GM12873 (cell line): ENCODE measurements at regions not wholly inside any gene's neighbourhood (a gene's known extent, or its start where the extent isn't known, plus 50 kb on each side); places are given as distances from the start of the nearest gene placed in this dataset.

Source experiments
- TF ChIP-seq, protein P1 (sequence below): IDR thresholded peaks from 2 replicates; pipeline ENCODE4 v1.5.1; 2012; ENCODE audit warnings: low read depth, mild to moderate bottlenecking, moderate library complexity, low read length, control low read depth; ENCODE audit not compliant: insufficient read depth; ENCODE audit errors: missing control alignments

DNA sequence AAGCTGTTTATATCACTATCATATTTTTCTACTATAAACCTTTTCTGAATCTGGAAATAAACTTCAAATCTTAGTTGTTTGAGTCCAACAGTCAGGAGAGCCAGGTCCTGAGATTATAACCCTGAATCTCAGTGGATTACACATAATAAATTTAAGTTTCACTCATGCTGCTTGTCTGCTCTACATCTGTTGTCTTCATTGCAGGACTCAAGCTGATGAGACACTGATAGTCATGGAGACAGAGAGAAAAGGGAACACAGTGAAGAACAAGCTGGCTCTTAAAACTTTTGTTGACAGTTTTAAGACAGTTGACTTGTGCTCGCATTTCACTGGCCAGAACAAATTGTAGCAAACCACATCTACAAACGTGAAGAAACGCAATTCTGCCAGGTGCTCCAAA, 327.0 kb upstream of the CTSO start:
- TF ChIP-seq, protein P1, sequence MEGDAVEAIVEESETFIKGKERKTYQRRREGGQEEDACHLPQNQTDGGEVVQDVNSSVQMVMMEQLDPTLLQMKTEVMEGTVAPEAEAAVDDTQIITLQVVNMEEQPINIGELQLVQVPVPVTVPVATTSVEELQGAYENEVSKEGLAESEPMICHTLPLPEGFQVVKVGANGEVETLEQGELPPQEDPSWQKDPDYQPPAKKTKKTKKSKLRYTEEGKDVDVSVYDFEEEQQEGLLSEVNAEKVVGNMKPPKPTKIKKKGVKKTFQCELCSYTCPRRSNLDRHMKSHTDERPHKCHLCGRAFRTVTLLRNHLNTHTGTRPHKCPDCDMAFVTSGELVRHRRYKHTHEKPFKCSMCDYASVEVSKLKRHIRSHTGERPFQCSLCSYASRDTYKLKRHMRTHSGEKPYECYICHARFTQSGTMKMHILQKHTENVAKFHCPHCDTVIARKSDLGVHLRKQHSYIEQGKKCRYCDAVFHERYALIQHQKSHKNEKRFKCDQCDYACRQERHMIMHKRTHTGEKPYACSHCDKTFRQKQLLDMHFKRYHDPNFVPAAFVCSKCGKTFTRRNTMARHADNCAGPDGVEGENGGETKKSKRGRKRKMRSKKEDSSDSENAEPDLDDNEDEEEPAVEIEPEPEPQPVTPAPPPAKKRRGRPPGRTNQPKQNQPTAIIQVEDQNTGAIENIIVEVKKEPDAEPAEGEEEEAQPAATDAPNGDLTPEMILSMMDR, result no peak

DNA sequence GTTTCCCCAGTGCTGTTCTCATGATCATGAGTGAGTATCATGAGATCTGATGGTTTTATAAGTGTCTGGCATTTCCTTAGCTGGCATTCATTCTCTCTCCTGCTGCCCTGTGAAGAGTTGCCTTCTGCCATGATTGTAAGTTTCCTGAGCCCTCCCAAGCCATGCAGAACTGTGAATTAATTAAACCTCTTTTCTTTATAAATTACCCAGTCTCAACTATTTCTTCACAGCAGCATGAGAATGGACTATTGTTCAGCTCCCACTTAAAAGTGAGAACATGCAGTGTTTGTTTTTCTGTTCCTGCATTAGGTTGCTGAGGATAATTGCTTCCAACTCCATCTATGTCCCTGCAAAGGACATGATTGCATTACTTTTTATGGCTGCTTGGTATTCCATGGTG, 311.7 kb upstream of the CTSO start:
- TF ChIP-seq, protein P1, result no peak

DNA sequence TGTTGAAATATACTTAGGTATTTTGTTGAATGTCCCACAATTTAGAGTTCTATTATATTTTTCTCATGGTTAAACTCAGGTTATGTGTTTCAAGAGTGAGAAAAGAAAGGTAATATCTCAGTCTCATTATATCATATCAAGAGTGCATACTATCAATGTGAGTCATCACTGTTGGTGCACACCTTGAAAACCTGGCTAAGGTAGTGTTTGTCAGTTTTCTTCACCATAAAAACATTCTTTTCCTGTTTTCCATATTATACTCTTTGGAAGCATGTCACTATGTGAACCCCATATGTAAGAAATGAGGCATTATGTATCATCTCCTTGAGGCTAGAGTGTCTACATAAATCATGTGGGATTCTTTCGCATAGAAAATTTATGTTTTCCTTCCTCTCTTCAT, 307.6 kb upstream of the CTSO start:
- TF ChIP-seq, protein P1, result no peak

DNA sequence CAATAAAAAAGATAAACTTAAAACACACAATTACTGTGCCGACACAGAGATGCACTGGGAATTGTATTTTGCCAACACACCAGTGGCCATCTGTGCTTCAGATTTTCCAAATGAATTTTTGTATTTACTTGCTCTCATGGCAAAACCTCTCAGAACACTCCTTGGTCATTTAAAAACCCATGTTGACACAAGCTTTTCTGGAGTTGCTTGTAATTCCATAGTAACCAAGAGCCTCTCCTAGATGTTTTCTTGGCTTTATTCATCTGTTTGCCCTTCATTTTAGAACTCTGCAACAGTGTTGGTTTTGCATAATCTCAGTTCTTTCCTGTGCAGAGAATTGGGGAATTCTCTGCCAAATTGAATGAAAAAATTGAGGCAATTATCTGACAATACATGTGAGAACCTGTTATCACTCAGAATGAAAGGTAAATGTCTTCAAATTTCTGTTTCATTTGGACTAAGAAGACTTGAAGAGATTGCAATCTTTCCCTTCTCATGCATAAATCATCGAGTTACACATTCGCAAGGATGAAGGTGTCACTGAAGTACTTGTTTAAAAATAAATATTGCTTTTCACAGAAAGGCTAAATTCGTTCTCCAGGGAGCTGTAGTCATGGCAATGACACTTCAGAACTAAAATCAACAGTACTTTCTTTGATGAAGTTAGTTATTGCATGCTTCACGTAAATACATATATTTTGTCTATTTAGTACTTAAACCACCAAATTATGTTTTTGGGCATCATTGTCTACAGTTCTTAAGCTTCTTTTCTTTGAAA, 301.8 kb upstream of the CTSO start:
- TF ChIP-seq, protein P1, result no peak

DNA sequence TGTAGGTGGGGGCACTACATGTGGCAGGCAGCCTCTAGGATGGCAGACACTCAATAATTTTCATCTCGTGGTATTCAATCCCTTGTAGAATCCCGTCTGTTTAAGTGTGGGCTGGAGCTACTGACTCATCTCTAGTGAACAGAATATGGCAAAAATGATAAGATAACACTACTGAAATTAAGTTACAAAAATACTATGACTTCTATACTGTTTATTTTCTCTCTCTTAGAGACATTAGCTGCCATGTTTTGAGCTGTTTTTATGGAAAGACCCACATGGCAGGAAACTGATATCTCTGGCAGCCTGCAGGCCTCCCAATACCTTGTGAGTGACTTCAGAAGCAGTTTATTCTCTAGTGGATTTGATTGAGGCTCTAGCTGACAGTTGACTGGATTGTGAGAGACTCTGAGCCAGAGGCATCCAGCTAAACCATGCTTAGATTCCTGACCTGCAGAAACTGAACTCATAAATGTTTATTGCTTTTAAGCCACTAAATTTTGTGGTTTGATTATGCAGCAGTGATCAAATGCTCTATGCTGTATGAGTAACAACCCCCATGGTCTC, 298.8 kb upstream of the CTSO start:
- TF ChIP-seq, protein P1, result no peak

DNA sequence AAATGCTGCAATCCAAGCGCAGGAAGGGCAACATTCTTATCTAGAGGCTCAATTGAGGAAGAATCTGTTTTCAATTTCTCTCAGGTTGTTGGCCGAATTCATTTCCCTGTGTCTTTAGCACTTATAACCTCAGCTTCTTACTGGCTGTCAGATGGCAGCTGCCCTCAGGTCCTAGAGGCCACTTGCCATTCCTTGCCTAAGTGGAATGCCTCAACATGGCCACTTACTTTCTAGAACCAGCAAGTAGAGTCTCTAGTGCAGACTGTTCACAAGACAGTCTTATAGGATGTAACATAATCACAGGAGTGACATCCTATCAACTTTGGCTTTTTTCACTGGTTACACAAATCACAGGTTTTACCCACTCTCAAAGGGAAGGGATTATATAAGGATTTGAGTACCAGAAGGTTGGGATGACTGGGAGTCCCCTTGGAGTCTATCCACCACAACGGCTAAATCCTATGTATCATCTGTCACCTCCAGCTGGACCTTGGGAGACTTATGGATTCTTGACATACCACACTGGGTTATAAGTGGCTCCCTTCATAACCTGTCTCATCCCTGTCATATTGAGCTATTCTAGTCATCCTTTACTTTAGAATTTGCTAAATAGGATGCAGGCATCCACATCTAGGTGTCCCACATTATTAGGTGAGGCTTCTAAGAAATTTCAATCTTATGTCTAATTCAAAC, 297.9 kb upstream of the CTSO start:
- TF ChIP-seq, protein P1, result no peak

DNA sequence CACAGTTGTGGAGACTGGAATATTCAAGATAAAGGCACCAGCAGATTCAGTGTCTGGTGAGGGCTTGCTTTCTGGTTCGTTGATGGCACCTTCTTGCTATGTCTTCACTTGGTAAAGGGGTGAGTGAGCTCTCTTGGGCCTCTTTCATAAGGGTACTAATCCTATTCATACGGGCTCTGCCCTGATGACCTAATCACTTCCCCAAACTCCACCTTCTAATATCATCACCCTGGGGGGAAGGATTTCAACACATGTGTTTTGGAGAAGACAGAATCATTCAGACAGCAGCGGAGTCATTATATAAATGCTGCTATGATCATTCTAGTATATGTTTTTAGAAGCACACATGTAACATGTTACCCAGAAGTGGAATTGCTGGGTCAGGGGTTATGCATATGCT, 295.3 kb upstream of the CTSO start:
- TF ChIP-seq, protein P1, result no peak
